GM21528 (cell line): ENCODE measurements at regions not wholly inside any gene's neighbourhood (a gene's known extent, or its start where the extent isn't known, plus 50 kb on each side); places are given as distances from the start of the nearest gene placed in this dataset.
"Not testable (repeated sequence)": the region's sequence is repeated elsewhere in the genome, so short reads cannot be mapped to it uniquely, and the experiment has no call there.

Experiments
- ATAC-seq: cut with Tn5 transposase; IDR thresholded peaks from one replicate; pipeline ENCODE4 v1.9.1; 2021; ENCODE audit warnings: mild to moderate bottlenecking, moderate library complexity; ENCODE audit not compliant: unreplicated experiment, low FRiP score

DNA sequence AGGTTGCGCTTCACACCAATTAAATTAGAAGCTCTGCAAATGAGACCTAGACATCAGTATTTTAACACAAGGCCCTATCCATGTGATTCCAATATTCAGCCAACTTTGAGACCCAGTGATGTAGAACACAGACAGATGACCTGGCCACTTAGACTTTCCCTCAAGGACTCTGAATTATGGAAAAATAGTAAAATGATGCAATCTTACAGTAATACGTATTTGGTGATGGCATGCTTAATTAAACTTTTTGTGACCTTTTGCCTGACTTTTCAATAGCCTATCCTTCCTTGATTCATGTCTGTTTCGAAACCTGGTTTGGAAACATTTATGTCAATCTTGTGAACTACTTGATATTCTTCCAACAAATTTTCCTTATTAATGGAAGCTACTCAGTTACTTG, 521.2 kb downstream of the KCNA4 start:
- ATAC-seq = no peak

DNA sequence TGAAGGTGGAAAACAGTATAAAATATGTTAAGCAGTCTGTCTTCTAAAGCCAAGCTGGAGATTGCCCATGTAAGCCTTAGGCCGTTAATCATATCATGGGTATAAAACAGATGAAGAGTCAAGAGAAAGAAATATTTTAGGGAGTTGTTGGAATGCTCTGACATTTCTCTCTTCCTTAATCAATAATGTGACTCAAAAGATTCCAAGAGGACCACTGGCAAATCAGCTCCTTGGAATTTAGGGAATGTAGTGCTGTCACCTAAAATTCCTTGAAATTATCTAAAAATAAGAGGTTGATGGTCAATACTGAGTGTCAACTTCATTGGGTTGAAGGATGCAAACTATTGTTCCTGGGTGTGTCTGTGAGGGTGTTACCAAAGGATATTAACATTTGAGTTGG, 525.9 kb downstream of the KCNA4 start:
- ATAC-seq = no peak

DNA sequence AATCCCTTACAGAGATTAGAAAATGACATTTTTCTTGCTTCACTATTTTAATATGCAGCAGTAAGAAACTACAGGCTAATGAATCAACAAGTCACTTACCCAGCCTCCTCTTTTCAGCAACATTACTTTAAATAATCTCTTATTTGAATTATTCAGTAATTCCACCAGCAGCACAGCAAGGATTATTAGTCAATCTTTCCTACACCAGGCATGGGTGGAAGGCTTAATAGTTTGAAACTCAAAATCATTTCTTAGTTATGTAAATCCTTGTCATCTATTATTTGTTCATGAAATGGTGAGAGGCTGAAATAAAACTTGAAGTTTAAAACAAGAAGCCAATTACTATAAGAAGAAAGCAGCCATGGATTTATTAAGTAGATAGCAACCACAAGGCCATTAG, 530.5 kb downstream of the KCNA4 start:
- no peak for ATAC-seq

DNA sequence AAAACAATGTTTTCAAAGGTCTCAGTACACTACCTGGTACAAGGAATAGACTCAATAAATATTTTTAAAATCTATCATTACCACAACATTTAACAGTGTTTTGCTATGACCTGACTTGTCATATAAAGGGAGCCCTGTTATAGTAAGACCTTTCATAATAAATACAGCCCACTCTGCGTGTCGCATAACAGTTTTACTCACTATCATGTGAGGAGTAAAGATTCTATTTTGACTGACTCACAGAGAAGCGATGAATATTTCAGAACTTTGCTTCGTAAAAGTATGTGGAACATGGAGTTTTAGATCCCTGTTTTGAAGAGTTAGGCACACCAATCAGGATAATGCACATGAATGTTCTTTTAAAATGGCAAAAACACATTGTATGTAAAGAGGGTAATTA, 531.2 kb downstream of the KCNA4 start:
- no peak for ATAC-seq

DNA sequence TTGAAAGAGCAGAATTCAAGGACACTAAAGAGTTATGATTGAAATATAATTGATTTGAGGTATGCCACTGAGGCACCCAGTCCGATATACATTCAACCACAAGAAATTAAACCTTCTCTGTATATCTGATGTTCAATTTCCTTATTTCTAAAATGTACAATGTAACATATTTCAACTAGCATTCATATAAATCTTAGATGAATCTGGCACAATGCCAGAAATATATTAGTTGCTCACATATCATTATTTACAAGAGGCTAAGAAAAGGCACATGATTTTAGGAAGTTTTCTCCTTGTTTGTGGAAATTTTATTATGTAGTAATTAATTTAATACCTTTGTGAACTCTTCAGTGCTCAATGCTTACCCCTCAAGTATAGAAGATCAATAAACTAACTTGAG, 532.3 kb downstream of the KCNA4 start:
- ATAC-seq = no peak

DNA sequence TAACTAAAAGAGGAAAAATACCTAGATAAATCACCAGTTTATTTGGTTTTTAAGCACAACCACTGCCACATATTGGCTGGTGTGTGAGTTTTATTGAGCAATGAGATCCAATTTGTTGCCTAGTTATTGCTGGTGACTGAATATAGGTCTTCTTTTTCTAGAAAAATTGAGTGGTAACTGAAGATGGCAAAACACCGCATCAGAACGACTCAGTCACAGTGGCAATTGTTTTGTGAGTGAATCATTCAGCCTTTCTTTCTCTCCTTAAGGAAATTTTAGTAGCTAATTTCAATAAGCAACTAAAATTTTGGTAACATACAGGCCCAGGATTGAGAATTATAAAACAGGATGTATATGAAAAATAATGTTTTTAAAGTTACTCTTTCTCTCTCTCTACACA, 533.0 kb downstream of the KCNA4 start:
- ATAC-seq = no peak

DNA sequence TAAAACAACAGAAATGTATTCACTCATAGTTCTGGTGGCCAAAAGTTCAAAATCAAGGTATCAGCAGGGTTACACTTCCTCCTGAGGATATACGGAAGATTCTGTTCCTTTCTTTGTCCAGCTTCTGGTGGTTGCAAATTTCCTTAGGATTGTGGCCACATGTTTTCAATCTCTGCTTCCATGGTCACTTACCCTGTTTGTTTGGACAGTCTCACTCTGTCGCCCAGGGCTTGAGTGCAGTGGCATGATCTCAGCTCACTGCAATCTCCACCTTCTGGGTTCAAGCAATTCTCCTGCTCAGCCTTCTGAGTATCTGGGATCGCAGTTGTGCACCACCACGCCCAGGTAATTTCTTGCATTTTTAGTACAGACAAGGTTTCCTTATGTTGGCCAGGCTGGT, 534.3 kb downstream of the KCNA4 start:
- ATAC-seq = no peak

DNA sequence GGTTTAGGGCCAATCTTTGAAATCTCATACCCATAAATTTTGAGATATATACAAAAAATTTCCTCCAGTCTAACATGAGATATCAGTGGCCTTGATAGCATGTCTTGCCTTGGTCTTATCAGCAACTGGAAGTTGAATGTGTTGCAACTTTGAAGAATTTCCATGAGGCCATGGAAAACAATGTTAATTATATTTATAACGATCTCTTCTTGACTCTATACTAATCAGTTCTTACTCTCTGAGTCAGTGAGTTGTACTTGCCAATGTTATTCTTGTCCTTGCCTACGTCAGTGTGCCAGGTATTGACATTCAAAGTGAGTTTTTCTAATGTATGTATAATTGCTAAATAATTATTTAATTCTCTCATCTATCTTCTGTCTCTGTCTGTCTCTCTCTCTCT, 535.1 kb downstream of the KCNA4 start:
- ATAC-seq = no peak

DNA sequence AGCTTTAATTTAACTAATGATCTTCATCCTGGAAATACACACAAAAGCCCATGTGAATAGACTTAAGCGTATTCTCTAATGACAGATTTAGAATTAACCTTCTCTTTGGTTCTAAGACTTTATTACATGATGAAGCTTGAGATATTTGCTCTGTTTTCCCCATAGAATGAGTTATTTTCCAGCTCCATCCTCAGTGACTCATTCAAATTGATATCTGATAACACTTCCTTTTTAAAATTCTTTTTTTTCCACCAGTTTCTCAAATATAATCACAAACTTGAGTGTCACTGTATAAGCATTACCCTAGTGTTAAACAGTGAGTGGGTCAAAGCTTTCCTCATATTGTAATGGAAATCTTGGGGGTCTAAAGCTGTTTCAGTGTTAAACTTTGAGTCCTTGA, 535.8 kb downstream of the KCNA4 start:
- ATAC-seq = no peak

DNA sequence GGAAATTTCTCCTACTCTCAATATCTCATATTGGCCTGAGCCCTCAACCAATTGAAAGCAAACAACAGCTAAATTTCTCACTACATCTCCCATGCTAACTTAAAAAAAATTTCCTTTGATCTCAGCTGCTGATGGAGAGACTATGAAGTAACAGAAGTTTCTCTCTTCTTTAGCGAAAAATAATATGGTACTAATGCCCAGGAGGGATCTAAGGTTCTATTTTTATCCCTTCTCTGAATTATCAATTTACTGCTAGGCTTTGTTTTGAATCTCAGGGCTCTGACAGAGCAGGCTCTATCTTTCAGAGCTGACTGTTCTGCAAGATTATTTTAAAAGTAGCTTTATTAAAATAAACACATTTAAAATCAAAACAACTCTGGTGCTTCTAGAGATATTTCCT, 558.6 kb downstream of the KCNA4 start:
- no peak for ATAC-seq

DNA sequence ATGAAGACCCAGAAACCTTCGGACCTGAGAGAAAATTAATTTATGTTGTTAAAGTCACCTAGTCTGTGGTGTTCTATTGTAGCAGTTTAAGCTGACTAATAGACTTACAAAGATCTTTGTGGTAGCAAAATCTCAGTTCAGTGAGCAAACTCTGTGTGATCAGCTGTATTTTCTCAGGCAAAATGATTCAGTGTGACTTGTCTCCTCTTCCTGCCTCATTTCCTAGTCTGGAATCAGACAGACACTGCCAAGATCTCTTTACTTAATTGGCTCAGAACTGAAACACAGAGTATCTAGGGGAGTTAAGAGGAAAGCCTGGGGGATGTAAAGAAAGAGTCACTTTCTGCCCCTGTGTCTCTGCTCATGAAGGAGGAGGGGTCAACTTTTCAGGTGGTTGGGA, 564.7 kb downstream of the KCNA4 start:
- no peak for ATAC-seq

DNA sequence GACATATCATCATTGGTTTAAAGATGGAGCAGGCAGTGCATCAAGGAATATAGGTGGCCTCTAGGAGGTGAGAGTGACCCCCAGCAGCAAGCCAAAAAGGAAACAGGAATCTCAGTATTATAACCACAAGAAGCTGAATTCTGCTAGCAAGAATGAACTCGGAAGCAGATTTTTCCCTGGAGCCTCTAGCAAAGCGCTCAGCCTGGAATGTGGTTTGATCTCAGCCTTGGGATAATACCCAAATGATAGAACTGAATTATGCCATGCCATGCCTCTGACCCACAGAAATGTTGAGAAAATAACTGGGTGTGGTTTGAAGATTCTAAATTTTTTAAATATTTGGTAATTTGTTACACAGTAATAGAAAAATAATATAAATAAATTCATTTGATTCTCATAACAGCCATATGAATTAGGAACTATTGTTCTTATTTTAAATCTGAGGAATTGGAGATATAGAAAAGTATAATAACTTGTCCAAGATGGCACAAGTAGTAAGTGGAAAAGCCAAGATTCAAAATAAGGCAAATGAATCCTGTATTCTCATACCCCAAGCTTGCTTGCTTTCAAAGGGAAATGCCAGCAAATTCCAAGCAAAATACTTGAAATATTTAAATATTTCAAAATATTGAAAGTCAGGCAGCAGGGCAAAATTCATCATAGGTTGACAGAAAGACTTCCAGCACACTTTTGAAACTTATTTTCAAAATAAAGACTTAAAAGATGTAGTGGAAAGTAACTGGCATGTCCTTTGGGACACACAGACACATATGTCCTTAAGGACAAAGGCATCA, 567.4 kb downstream of the KCNA4 start:
- ATAC-seq = no peak

DNA sequence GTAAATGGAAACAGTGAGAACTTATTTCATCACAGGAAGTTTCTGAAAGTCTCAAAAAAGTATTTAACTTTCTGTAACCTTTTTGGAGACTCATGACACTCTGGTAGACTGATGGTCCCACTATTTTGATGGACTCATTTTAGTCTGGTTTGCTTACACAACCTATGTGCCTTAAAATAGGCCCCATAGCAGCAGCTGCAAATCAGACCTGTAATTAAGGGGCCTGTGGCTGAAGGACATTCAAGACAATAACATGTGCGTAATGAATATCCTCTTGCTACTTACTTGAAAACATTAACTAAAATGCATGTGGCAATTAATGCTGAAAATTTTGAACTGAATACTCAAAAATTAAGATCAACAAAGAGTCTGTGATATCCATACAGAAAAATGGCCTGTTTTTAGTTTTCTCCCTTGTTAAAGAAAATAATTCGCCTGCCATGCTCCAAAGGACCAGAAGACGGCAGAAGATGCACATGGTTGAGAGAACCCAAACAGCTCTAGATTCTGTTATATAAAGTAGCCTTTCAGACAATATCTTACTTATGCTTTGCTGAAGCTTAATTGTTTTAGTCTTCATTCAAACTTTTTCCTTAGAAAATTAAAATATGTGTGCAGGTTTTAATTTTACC, 568.5 kb downstream of the KCNA4 start:
- ATAC-seq = no peak

DNA sequence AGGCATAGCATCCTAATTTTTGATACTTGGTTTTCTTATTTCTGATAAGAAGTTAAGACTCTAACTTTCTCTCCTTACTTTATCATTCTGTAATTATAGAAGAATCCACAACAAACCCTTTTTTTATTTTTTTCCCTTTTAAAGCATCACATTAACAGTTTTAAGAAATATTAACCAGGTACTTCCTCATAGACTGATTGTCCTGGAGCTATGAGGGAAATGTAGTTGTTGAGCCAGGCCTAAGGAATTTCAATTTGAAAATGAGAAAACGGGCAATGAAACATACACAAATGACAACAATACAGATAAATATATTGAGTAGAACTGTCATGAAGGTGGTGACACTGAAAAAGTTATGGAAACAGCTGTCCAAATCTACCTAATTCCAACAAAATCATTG, 569.0 kb downstream of the KCNA4 start:
- ATAC-seq = no peak

DNA sequence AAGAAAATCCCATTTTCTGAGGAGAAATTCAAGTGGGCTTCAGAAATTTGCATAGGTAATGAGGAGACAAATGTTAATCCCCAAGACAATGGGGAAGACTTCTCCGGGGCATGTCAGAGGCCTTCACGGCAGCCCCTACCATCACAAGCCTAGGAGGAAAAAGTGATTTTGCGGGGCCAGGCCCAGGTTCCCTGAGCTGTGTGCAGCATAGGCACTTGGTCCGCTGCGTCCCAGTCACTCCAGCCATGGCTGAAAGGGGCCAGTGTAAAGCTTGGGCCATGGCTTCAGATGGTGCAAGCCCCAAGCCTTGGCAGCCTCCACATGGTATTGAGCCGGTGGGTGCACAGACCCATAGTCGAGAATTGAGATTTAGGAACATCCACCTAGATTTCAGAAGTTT, 570.7 kb downstream of the KCNA4 start:
- no peak for ATAC-seq

DNA sequence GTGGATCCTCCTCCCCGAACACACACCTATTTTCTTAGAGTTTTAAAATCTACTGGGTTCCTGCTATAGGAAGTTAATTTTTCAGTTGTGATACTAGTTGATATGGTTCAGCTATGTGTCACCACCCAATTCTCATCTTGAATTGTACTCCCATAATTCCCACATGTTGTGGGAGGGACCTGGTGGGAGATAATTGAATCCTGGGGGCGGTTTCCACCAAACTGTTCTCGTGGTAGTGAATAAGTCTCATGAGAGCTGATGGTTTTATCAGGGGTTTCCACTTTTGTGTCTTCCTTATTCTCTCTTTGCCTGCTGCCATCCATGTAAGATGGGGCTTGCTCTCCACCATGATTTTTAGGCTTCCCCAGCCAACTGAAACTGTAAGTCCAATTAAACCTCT, 571.6 kb downstream of the KCNA4 start:
- ATAC-seq = not testable (repeated sequence)

DNA sequence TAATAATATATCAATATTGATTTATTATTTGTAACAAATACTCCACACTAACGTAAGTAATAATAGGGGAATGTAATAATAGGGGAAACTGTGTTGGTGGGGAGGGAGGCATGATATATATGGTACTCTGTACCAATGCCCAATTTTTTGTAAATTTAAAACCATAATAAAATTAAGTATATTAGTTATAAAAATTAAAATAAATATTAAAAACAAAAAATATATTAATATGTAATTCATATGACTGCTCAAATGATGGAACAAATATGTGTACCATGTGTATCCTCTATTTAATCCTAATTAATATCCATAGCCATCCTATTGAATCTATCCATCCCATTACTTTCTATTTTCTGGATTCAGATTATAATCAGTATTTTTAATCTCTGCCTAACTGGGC, 578.0 kb downstream of the KCNA4 start:
- ATAC-seq = no peak

DNA sequence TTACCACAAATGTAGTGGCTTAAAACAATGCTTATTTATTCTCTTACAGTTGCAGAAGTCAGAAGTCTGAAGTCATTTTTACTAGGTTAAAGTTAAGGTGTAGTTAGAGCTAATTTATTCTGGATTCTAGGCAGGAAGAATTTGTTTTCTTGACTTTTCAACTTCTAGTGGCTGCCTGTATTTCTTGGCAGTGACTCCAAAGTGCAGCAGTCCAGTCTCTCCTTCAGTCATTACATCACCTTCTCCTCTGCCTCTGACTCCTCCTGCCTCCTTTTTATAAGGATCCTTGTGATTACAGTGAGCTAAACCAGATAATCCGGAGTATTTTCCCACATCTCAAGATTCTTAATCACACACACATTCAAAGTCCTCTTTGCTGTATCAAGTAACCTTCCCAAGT, 581.4 kb downstream of the KCNA4 start:
- no peak for ATAC-seq

DNA sequence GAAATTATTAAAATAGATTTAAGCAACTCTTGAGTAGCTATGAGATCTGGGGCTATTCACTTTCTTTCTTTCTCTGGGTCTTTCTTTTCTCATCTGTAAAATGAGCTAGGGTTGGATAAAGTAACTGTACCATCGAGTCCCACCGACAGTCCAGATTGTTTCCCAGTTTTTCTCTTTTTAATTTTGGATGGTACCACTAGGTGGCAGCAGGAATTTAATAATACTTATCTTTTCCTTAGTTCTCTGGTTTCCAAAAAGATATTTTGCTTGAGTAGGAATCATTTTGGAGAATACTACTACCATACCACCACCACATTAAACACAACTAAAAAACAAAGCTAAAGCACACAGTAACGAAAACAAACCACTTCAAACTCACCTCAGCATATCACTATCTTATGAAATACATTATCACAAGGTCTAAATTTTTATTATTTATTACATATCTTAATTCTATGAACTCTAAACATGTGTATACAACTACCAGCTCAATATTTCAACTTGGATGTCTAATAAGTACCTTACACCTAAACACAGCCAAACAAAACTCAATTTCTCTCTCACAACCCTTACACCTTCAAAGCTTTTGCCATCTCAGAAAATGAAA, 584.0 kb downstream of the KCNA4 start:
- no peak for ATAC-seq

DNA sequence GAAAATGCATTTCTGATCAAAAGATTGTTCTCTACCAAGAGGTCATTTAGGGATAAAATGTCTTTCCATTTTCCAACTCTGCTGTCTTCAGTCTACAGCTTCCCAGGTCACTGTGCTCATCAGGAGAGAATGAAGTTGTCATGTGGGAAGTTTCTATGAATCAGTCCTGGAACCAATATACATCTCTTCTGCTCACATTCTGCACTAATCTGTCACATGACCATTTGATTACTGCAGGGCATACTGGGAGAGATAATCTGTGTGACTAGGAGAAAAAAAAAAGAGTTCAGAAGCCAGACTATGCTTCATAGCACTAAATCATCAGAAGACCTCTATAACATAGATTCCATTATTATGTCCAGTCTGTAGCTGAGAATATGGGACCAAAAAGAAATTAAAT, 611.5 kb downstream of the KCNA4 start:
- no peak for ATAC-seq

DNA sequence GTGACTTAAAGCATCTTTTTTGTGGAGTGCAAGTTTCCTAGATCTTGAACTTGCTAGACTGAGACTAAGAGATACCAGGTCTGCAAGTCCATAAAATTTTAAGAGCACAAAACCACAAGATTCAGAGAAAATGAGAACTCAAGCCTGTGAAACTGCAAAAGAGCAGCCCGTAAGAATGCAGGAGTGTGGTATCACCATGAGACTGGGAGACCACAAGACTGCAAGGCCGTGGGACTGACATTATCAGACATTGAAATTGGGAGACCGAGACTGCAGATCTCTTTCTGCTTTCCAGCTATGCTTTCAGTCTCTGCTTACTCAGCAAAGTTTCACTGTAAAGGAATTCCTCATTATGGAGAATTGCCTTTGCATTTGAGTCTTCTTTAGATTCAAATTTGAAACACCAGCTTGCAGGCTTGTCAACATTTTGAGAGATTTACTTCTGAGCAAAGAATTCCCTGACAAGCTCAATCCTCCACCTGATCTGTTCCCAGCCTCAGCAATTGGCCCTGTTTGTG, 621.2 kb downstream of the KCNA4 start:
- ATAC-seq = no peak

DNA sequence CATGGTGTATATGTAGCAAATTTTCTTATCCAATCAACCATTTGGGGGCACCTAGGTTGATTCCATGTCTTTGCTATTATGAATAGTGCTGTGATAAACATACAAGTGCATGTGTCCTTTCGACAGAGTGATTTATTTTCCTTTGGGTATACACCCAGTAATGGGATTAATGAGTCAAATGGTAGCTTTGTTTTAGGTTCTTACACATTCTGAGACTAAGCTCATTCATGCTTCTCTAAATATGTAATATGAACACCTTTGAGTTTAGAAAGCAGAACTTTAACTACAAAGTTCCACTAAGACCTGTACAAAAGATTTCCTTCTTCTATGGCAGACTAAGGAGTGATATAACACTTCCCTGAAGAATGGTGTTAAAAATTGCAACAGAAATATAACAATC, 627.0 kb downstream of the KCNA4 start:
- ATAC-seq = no peak
